Sigmoid colon (tissue), 6 donors: ENCODE measurements at regions not wholly inside any gene's neighbourhood (a gene's known extent, or its start where the extent isn't known, plus 50 kb on each side); places are given as distances from the start of the nearest gene placed in this dataset.

Source experiments
- DNase-seq: peaks from one replicate; pipeline ENCODE4 v3.0.0-alpha.2; 2019
- H3K27ac ChIP-seq, 4 donors: fragments of 200-600 bp; sonication (generic); one replicate each; pipeline ENCODE4 v1.5.1; 2016 to 2019; ENCODE audit warnings: mild to moderate bottlenecking in 1 of 4
- H3K27me3 ChIP-seq, 3 donors: fragments of 200-600 bp; sonication (generic); one replicate each; pipeline ENCODE4 v1.5.1; 2019; ENCODE audit warnings: mild to moderate bottlenecking in 1 of 3
- H3K36me3 ChIP-seq, 4 donors: fragments of 200-600 bp; sonication (generic); one replicate each; pipeline ENCODE4 v1.5.1; 2016 to 2019
- H3K4me1 ChIP-seq, 4 donors: fragments of 200-600 bp; sonication (generic); one replicate each; pipeline ENCODE4 v1.5.1; 2017 to 2019
- H3K4me3 ChIP-seq, 4 donors: fragments of 200-600 bp; sonication (generic); one replicate each; pipeline ENCODE4 v1.5.1; 2017 to 2019; ENCODE audit warnings: mild to moderate bottlenecking in 2 of 4, moderate library complexity in 1 of 4
- H3K9me3 ChIP-seq, 4 donors: fragments of 200-600 bp in 3 of 4; sonication (generic) in 3 of 4; one replicate each; pipeline versions ENCODE4 v1.5.1 to v1.6.1; 2013 to 2019
- CTCF ChIP-seq, 4 experiments: fragments of 450-650 bp in 3 of 4; fragments of 200-600 bp in 1 of 4; IDR thresholded peaks; one replicate each; pipeline ENCODE4 v1.5.1; 2016 to 2019; ENCODE audit warnings: antibody characterized with exemption in 4 of 4, mild to moderate bottlenecking in 3 of 4, moderate library complexity in 2 of 4
- EP300 ChIP-seq, 4 donors: sonication (generic); formaldehyde crosslinking; IDR thresholded peaks; one replicate each; pipeline ENCODE4 v1.6.1; 2017; ENCODE audit warnings: antibody characterized with exemption in 4 of 4
- POLR2A ChIP-seq, 2 donors: fragments of 450-650 bp; IDR thresholded peaks; one replicate each; pipeline ENCODE4 v1.6.1; 2016; ENCODE audit warnings: antibody characterized with exemption in 2 of 2, mild to moderate bottlenecking in 2 of 2, moderate library complexity in 2 of 2
- POLR2AphosphoS5 ChIP-seq, 4 donors: sonication (generic); formaldehyde crosslinking; IDR thresholded peaks; one replicate each; pipeline ENCODE4 v1.6.1; 2017; ENCODE audit warnings: antibody characterized with exemption in 4 of 4
- WGBS, 2 donors: extraction: QIAGEN DNeasy Blood & Tissue Kit; methylation state at CpG; one replicate each; pipeline ENCODE4 v1.1.7; 2013; 5-methylcytosine and 5-hydroxymethylcytosine counted together
- intact Hi-C: fragments of 100-400 bp; cut with DNase I; formaldehyde crosslinking; loops from one replicate; pipeline ENCODE4 v1.15.1; 2023
- donor health status: healthy with polysubstance abuse.
- donor health status: healthy.

- intact Hi-C loops = no loop called here
- WGBS, 2 donors = 0 to 9% methylated on average over 1 of the region's 1 CpG
- no peak overlapping the region for H3K4me3 ChIP-seq
- no peak for DNase-seq
- H3K9me3 ChIP-seq = no peaks in the 10 kb centered on the region
- no peaks in the 10 kb centered on the region for H3K27me3 ChIP-seq
- peaks cover 0 to 20% (median 18%) of the 10 kb centered on the region in 4 donors for H3K4me1 ChIP-seq
- H3K36me3 ChIP-seq = no peaks in the 10 kb centered on the region
- H3K27ac ChIP-seq = no peak overlapping the region
- TF ChIP-seq CTCF (IDR thresholded peaks at IDR 0.05) (no peak), POLR2A (IDR thresholded peaks at IDR 0.05) (no peak), EP300 (IDR thresholded peaks at IDR 0.05) (no peak), POLR2AphosphoS5 (IDR thresholded peaks at IDR 0.05) (no peak)
Observed at GRCh38 chr1:218694636-218695035, 349.5 kb downstream of the TGFB2 start.

GRCh38 chr1:218695525-218695924, 350.4 kb downstream of the TGFB2 start:
- WGBS, 2 donors = 79% methylated on average over 4 of the region's 4 CpGs
- intact Hi-C loops = no loop called here
- TF ChIP-seq POLR2AphosphoS5 (IDR thresholded peaks at IDR 0.05) (no peak), POLR2A (IDR thresholded peaks at IDR 0.05) (no peak), CTCF (IDR thresholded peaks at IDR 0.05) (no peak), EP300 (IDR thresholded peaks at IDR 0.05) (no peak)
- no peak for DNase-seq
- H3K9me3 ChIP-seq = no peaks in the 10 kb centered on the region
- no peaks in the 10 kb centered on the region for H3K36me3 ChIP-seq
- H3K4me3 ChIP-seq = no peak overlapping the region
- H3K27me3 ChIP-seq = no peaks in the 10 kb centered on the region
- H3K4me1 ChIP-seq = peaks cover 0 to 20% (median 18%) of the 10 kb centered on the region in 4 donors
- H3K27ac ChIP-seq = no peak overlapping the region

- no peak overlapping the region for H3K4me3 ChIP-seq
- no peaks in the 10 kb centered on the region for H3K36me3 ChIP-seq
- TF ChIP-seq POLR2A (IDR thresholded peaks at IDR 0.05) (no peak), CTCF (IDR thresholded peaks at IDR 0.05) (no peak), EP300 (IDR thresholded peaks at IDR 0.05) (no peak), POLR2AphosphoS5 (IDR thresholded peaks at IDR 0.05) (no peak)
- intact Hi-C loops = no loop called here
- peaks cover 0 to 19% (median 17%) of the 10 kb centered on the region in 4 donors for H3K4me1 ChIP-seq
- H3K9me3 ChIP-seq = no peaks in the 10 kb centered on the region
- DNase-seq = no peak
- no peak overlapping the region for H3K27ac ChIP-seq
- H3K27me3 ChIP-seq = no peaks in the 10 kb centered on the region
Observed at GRCh38 chr1:218698141-218698540, 353.0 kb downstream of the TGFB2 start.

- no peak overlapping the region for H3K27ac ChIP-seq
- WGBS, 2 donors = 79 to 80% methylated on average over 3 of the region's 3 CpGs
- H3K36me3 ChIP-seq = no peaks in the 10 kb centered on the region
- intact Hi-C loops = no loop called here
- no peak for TF ChIP-seq POLR2AphosphoS5 (IDR thresholded peaks at IDR 0.05)
- H3K4me3 ChIP-seq = no peak overlapping the region
- no peaks in the 10 kb centered on the region for H3K27me3 ChIP-seq
- H3K9me3 ChIP-seq = no peaks in the 10 kb centered on the region
- peaks cover 0 to 6% (median 5%) of the 10 kb centered on the region in 4 donors for H3K4me1 ChIP-seq
- no peak for DNase-seq
Observed at GRCh38 chr1:218699421-218699820, 354.3 kb downstream of the TGFB2 start.

- H3K9me3 ChIP-seq = no peaks in the 10 kb centered on the region
- no peaks in the 10 kb centered on the region for H3K36me3 ChIP-seq
- no peak overlapping the region for H3K4me3 ChIP-seq
- no peaks in the 10 kb centered on the region for H3K27me3 ChIP-seq
- TF ChIP-seq POLR2AphosphoS5 (IDR thresholded peaks at IDR 0.05) (no peak), EP300 (IDR thresholded peaks at IDR 0.05) (no peak), CTCF (IDR thresholded peaks at IDR 0.05) (no peak), POLR2A (IDR thresholded peaks at IDR 0.05) (no peak)
- WGBS, 2 donors = 81 to 82% methylated on average over 2 of the region's 2 CpGs
- DNase-seq = no peak
- intact Hi-C loops = no loop called here
- H3K4me1 ChIP-seq = peaks cover 0 to 2% (median under 1%) of the 10 kb centered on the region in 4 donors
- H3K27ac ChIP-seq = no peak overlapping the region
Observed at GRCh38 chr1:218699865-218700264, 354.7 kb downstream of the TGFB2 start.
